Stimulated activated naive B cell treated with anti-CD40 and anti-IgM and Interleukin-4, amounts not matched to agents 10 μg/mL and 1 μg/mL and 100 μg/mL, for 72 hours (primary cell): ENCODE measurements at regions not wholly inside any gene's neighbourhood (a gene's known extent, or its start where the extent isn't known, plus 50 kb on each side); places are given as distances from the start of the nearest gene placed in this dataset.

Experiments used
- ATAC-seq, 2 donors: fragments of 150-1000 bp; cut with Tn5 transposase; replicated peaks; 2 replicates each; pipeline ENCODE4 v1.10.0; 2021; ENCODE audit warnings: moderate library complexity in 1 of 2
- DNase-seq: peaks from one replicate; pipeline ENCODE4 v3.0.0; 2021
- H3K27ac Mint-ChIP-seq: one replicate; pipeline ENCODE4 v1.8.0; 2022; ENCODE audit warnings: mild to moderate bottlenecking, mixed read lengths
- H3K27me3 Mint-ChIP-seq, 2 donors: one replicate each; pipeline ENCODE4 v1.8.0; 2022; ENCODE audit warnings: mixed read lengths in 2 of 2
- H3K36me3 Mint-ChIP-seq, 2 donors: one replicate each; pipeline ENCODE4 v1.8.0; 2022; ENCODE audit warnings: mixed read lengths in 2 of 2, mild to moderate bottlenecking in 1 of 2
- H3K4me1 Mint-ChIP-seq, 2 donors: one replicate each; pipeline ENCODE4 v1.8.0; 2022; ENCODE audit warnings: mixed read lengths in 2 of 2, mild to moderate bottlenecking in 1 of 2
- H3K4me3 Mint-ChIP-seq, 2 donors: one replicate each; pipeline ENCODE4 v1.8.0; 2022; ENCODE audit warnings: mild to moderate bottlenecking in 2 of 2, mixed read lengths in 2 of 2, moderate library complexity in 1 of 2
- H3K9me3 Mint-ChIP-seq, 2 donors: one replicate each; pipeline ENCODE4 v1.8.0; 2022; ENCODE audit warnings: mixed read lengths in 2 of 2, mild to moderate bottlenecking in 1 of 2

DNA sequence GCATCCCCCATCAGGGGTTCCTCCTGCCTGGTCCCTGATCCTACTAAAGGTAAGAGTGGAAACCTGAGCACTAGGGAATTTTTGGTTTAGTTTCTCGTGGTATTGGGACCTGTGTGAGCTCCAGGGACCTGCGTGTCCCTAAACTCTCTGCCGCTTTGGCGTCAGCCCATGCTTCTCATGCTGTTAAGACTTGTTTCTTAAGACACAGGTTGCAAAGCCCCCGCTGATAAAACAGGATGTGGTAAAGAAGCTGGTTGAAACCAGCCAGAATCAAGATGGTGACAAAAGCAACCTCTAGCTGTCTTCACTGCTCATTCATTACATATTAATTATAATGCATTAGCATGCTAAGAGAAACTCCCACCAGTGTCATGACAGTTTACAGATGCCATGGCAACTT is 64.6 kb downstream of the LYZL4 start:
- H3K27me3 Mint-ChIP-seq = peaks cover 20 to 39% of the 10 kb centered on the region in 2 donors
- no peak for DNase-seq
- H3K27ac Mint-ChIP-seq = no peak overlapping the region
- ATAC-seq = no peak
- H3K4me3 Mint-ChIP-seq = no peak overlapping the region
- no peaks in the 10 kb centered on the region for H3K4me1 Mint-ChIP-seq
- H3K9me3 Mint-ChIP-seq = no peaks in the 10 kb centered on the region
- H3K36me3 Mint-ChIP-seq = no peaks in the 10 kb centered on the region

GRCh38 chr3:42340466-42340865 is 69.9 kb downstream of the LYZL4 start:
- H3K27ac Mint-ChIP-seq = no peak overlapping the region
- peaks cover 32 to 61% of the 10 kb centered on the region in 2 donors for H3K27me3 Mint-ChIP-seq
- no peaks in the 10 kb centered on the region for H3K36me3 Mint-ChIP-seq
- DNase-seq (no peak), ATAC-seq (no peak)
- no peaks in the 10 kb centered on the region for H3K9me3 Mint-ChIP-seq
- H3K4me3 Mint-ChIP-seq = no peak overlapping the region
- H3K4me1 Mint-ChIP-seq = no peaks in the 10 kb centered on the region

- no peak overlapping the region for H3K27ac Mint-ChIP-seq
- no peak overlapping the region for H3K4me3 Mint-ChIP-seq
- no peaks in the 10 kb centered on the region for H3K4me1 Mint-ChIP-seq
- peaks cover 31 to 59% of the 10 kb centered on the region in 2 donors for H3K27me3 Mint-ChIP-seq
- no peaks in the 10 kb centered on the region for H3K36me3 Mint-ChIP-seq
- ATAC-seq (no peak), DNase-seq (no peak)
- no peaks in the 10 kb centered on the region for H3K9me3 Mint-ChIP-seq
These were observed 71.1 kb downstream of the LYZL4 start for GRCh38 chr3:42339321-42339720.

DNA sequence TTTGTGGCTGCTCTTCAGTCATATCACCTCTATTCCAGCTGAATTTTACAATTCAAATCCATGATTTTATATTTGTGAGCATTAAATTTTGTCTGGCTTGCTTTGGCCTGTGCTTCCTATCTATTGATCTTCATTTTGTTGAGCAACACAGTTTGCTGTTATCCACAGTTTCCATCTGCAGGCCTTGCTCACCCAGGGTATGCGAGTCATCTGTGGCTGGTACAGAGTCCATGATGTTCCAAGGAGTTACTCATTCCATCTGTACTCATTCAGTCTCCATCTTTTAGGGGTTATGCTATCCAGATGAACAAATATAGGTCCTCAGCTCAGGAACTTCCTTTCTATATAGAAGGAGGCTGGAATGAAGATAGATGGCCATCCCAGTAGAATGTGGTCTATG is 70.1 kb upstream of the CCK start:
- Mint-ChIP-seq H3K27me3 (peaks cover 15 to 34% of the 10 kb centered on the region in 2 donors), H3K9me3 (no peaks in the 10 kb centered on the region), H3K4me3 (no peak overlapping the region), H3K27ac (no peak overlapping the region), H3K4me1 (no peaks in the 10 kb centered on the region), H3K36me3 (no peaks in the 10 kb centered on the region)
- ATAC-seq (no peak), DNase-seq (no peak)

GRCh38 chr3:42317137-42317536 is 51.2 kb upstream of the CCK start:
- ATAC-seq (no peak), DNase-seq (no peak)
- no peak overlapping the region for H3K27ac Mint-ChIP-seq
- H3K9me3 Mint-ChIP-seq = peaks cover 19 to 21% of the 10 kb centered on the region in 2 donors
- H3K4me1 Mint-ChIP-seq = no peaks in the 10 kb centered on the region
- H3K36me3 Mint-ChIP-seq = peaks cover 10 to 15% of the 10 kb centered on the region in 2 donors
- H3K27me3 Mint-ChIP-seq = peaks cover 13 to 18% of the 10 kb centered on the region in 2 donors
- no peak overlapping the region for H3K4me3 Mint-ChIP-seq
